Subcutaneous abdominal adipose tissue (tissue), 5 donors: ENCODE measurements at regions not wholly inside any gene's neighbourhood (a gene's known extent, or its start where the extent isn't known, plus 50 kb on each side); places are given as distances from the start of the nearest gene placed in this dataset.

ENCODE experiments used
- H3K27ac ChIP-seq: one replicate; pipeline ENCODE4 v1.7.0; 2013; ENCODE audit warnings: low read depth, mild to moderate bottlenecking, inconsistent platforms, low read length, moderate library complexity
- H3K27me3 ChIP-seq, 5 donors: one replicate each; pipeline ENCODE4 v1.7.0; 2013; ENCODE audit warnings: low read length in 5 of 5, inconsistent platforms in 1 of 5; ENCODE audit not compliant: control insufficient read depth in 5 of 5, insufficient read depth in 4 of 5
- H3K36me3 ChIP-seq, 5 donors: one replicate each; pipeline ENCODE4 v1.7.0; 2013; ENCODE audit warnings: low read length in 5 of 5; ENCODE audit not compliant: control insufficient read depth in 5 of 5, insufficient read depth in 5 of 5
- H3K4me1 ChIP-seq, 5 donors: one replicate each; pipeline ENCODE4 v1.7.0; 2013; ENCODE audit warnings: low read length in 5 of 5, mild to moderate bottlenecking in 3 of 5, moderate library complexity in 1 of 5; ENCODE audit not compliant: control insufficient read depth in 5 of 5, insufficient read depth in 5 of 5
- H3K4me3 ChIP-seq, 5 donors: one replicate each; pipeline ENCODE4 v1.7.0; 2013; ENCODE audit warnings: low read length in 5 of 5, low read depth in 1 of 5
- H3K9ac ChIP-seq, 5 donors: one replicate each; pipeline ENCODE4 v1.7.0; 2013; ENCODE audit warnings: low read length in 5 of 5, mild to moderate bottlenecking in 4 of 5, moderate library complexity in 3 of 5
- H3K9me3 ChIP-seq, 5 donors: one replicate each; pipeline ENCODE4 v1.7.0; 2013; ENCODE audit warnings: low read length in 5 of 5; ENCODE audit not compliant: control insufficient read depth in 5 of 5
- donor health status: healthy.
- donor health status: healthy.
- donor health status: healthy.
- donor health status: healthy.
- donor health status: healthy.

DNA sequence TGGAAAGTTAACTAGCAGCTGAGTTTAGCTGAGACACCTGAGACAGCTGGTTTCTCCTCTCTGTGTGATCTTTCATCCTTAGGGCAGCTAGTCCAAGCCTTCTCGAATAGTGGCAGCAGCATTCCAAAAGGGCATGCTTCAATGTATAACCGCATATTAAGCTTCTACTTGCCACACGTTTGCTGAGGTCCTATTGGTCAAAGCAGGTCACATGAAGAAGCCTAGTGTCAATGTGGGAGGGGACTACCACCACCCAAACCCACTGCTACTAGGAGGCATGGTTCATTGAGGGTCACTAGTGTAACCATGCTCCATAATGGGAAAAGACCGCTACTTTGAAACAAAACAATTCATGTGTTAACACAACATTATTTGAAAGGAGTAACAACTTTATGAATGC is 314.9 kb upstream of the SMIM31 start:
- H3K4me1 ChIP-seq, result no peaks in the 10 kb centered on the region
- H3K9me3 ChIP-seq, result no peaks in the 10 kb centered on the region
- no peak overlapping the region for H3K27ac ChIP-seq
- H3K4me3 ChIP-seq, result no peak overlapping the region
- H3K9ac ChIP-seq, result no peak overlapping the region
- H3K27me3 ChIP-seq, result no peaks in the 10 kb centered on the region
- no peaks in the 10 kb centered on the region for H3K36me3 ChIP-seq

DNA sequence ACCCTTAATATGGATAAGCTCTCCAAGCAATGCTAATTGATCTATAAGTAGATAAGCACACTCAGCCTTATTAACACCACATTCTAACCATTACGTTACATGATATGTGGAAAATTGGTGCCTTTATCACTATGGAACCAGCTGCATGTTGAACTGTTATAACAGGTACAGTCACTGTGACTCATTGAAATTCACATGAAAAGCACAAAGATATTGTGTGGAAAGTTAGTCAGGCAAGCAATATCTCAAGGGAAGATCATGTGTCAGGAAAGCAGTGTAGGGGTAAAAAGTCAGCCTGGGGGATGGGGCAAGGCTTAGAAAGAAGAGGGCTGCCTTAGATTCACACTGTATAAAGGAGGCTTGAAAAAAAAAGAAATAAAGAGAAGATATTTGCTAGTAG is 313.7 kb upstream of the SMIM31 start:
- Histone ChIP-seq H3K36me3 (no peaks in the 10 kb centered on the region), H3K4me1 (no peaks in the 10 kb centered on the region), H3K27me3 (no peaks in the 10 kb centered on the region), H3K27ac (no peak overlapping the region), H3K9ac (no peak overlapping the region), H3K9me3 (no peaks in the 10 kb centered on the region), H3K4me3 (no peak overlapping the region)

DNA sequence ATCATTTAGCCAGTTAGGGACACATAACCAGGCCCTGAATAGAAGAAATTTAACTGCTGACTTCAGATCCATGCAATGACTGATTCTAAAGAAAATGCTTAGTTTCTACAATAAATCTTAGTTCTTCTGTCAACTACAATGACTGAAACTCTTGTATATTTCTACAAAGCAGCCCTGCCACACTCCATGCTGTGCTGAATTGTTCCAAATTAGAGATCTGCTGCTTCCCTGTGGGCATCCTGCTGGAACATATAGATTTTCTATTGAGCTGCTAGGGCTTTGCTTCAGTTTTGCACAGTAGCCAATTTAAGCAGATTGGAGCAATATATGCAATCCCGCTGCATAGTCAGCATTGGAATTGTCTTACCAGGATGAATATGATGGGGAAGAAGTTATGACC is 312.8 kb upstream of the SMIM31 start:
- H3K27me3 ChIP-seq, result no peaks in the 10 kb centered on the region
- no peak overlapping the region for H3K4me3 ChIP-seq
- H3K4me1 ChIP-seq, result no peaks in the 10 kb centered on the region
- no peaks in the 10 kb centered on the region for H3K36me3 ChIP-seq
- no peak overlapping the region for H3K27ac ChIP-seq
- H3K9ac ChIP-seq, result no peak overlapping the region
- no peaks in the 10 kb centered on the region for H3K9me3 ChIP-seq

DNA sequence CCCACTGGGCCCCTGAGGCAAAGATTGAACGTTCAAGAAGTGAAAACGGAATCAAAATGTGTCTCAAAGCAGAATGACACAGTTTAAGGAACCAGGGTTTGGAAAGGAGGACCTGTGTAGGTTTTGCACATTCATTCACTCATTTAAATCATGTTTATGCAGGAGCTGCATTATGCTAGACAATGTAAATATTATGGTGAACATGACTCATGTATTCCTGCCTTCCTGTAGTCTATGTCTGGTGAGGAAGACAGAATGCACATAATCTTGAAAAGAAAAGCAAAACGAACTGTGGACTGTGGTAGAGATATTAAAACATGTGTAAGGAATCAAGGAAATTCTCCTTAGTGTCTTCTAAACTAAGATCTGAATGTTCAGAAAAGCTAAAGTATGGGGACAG is 311.8 kb upstream of the SMIM31 start:
- H3K9ac ChIP-seq, result no peak overlapping the region
- H3K4me1 ChIP-seq, result no peaks in the 10 kb centered on the region
- H3K27me3 ChIP-seq, result no peaks in the 10 kb centered on the region
- H3K27ac ChIP-seq, result no peak overlapping the region
- no peaks in the 10 kb centered on the region for H3K9me3 ChIP-seq
- no peaks in the 10 kb centered on the region for H3K36me3 ChIP-seq
- no peak overlapping the region for H3K4me3 ChIP-seq

DNA sequence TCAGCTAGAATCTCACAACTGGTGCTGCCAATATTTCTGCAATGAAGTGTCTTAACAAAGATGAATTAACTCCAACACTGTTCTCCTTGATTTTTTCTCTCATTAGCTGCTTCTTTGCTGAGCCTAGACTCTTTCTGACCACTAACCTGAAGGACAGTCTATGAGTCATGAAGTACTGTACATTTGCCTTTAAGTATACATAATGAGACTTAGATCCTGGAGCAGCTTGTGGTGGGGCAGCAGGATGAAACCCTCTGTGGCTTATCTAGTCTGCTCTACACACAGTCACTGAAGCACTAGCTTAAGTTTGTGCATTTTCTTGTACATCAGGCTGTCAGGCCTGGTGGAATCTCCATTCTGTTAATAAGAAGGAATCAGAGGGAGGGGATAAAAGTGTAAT is 307.4 kb upstream of the SMIM31 start:
- Histone ChIP-seq H3K9ac (no peak overlapping the region), H3K27me3 (no peaks in the 10 kb centered on the region), H3K36me3 (no peaks in the 10 kb centered on the region), H3K9me3 (peaks cover 0 to 2% (median 0%) of the 10 kb centered on the region in 5 donors), H3K4me1 (no peaks in the 10 kb centered on the region), H3K4me3 (no peak overlapping the region), H3K27ac (no peak overlapping the region)

DNA sequence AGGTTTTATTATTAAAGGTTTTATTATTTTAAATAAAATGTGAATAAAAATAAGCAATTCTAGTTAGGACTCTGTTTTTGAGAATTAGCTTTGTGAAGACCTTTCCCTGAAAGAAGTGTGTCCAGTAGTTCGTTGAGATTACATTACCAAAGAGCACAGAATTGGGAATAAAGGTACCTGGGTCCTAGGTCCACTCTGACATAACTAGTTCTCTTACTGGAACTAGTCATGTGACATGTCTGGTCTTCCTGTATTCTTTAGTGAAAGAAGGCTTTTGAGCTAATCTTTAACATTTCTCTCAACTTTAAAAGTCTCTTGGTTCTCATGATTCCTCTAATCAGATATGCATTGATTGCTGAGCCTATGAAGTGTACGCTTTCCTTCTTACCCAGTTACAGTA is 292.0 kb upstream of the SMIM31 start:
- no peaks in the 10 kb centered on the region for H3K27me3 ChIP-seq
- H3K36me3 ChIP-seq, result no peaks in the 10 kb centered on the region
- H3K9ac ChIP-seq, result no peak overlapping the region
- peaks cover 0 to 2% (median 0%) of the 10 kb centered on the region in 5 donors for H3K9me3 ChIP-seq
- H3K27ac ChIP-seq, result no peak overlapping the region
- no peak overlapping the region for H3K4me3 ChIP-seq
- no peaks in the 10 kb centered on the region for H3K4me1 ChIP-seq

DNA sequence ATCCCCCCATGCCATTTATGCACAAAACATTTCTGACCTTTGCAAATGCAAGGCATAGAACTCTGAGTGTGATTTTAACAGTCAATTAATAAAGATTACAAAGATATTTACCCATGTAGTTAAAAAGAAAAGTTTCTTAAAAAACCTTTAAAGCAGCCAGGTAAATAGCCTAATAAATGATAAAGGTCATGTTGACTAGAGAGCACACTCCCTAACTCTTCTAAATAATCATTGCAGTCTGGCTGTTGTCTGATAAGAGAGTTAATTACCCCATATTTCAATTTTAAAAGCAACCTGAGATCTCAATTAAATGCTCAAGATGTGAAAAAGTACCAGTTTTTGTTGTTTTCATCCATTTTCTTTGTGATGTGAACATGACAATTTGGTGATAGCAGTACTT is 291.5 kb upstream of the SMIM31 start:
- Histone ChIP-seq H3K36me3 (no peaks in the 10 kb centered on the region), H3K4me3 (no peak overlapping the region), H3K9ac (no peak overlapping the region), H3K27me3 (no peaks in the 10 kb centered on the region), H3K9me3 (peaks cover 0 to 2% (median 0%) of the 10 kb centered on the region in 5 donors), H3K4me1 (no peaks in the 10 kb centered on the region), H3K27ac (no peak overlapping the region)

DNA sequence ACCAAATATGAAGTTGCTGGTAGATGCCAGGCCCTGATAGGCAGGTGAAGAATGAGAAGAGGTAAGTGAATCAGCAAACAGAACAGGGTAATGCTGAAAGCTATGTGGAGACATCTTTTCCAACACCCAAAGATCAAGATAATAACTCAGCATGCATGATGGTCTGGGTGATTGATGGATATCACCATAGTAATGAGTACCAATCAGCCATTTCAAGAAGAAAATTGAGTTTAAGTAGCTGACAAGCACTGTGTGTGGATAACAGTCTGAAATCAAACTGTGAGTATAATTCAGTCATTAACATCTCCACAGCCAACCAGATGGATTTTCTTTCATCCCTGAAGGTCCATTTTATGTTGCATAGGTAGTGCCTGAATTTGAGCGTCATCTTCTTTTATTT is 289.6 kb upstream of the SMIM31 start:
- Histone ChIP-seq H3K4me3 (no peak overlapping the region), H3K4me1 (no peaks in the 10 kb centered on the region), H3K27ac (no peak overlapping the region), H3K27me3 (no peaks in the 10 kb centered on the region), H3K9me3 (peaks cover 0 to 2% (median 0%) of the 10 kb centered on the region in 5 donors), H3K36me3 (no peaks in the 10 kb centered on the region), H3K9ac (no peak overlapping the region)

DNA sequence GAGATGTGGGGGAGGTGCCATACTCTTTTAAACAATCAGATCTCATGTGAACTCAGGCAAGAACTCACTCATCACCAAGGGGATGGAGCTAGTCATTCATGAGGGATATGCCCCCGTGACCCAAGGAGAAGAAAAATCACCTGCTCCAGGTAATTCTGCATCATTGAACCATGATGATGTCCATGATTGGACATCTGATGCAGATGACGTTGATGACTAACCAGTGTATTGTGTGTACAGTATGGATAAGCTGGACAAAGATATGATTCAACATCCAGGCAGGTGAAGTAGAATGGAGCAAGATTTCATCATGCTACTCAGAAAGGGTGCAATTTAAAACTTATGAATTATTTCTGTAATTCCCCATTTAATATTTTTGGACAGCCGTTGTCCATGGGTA is 286.4 kb upstream of the SMIM31 start:
- no peaks in the 10 kb centered on the region for H3K4me1 ChIP-seq
- no peak overlapping the region for H3K27ac ChIP-seq
- H3K9ac ChIP-seq, result no peak overlapping the region
- H3K36me3 ChIP-seq, result no peaks in the 10 kb centered on the region
- no peaks in the 10 kb centered on the region for H3K9me3 ChIP-seq
- H3K4me3 ChIP-seq, result no peak overlapping the region
- no peaks in the 10 kb centered on the region for H3K27me3 ChIP-seq

DNA sequence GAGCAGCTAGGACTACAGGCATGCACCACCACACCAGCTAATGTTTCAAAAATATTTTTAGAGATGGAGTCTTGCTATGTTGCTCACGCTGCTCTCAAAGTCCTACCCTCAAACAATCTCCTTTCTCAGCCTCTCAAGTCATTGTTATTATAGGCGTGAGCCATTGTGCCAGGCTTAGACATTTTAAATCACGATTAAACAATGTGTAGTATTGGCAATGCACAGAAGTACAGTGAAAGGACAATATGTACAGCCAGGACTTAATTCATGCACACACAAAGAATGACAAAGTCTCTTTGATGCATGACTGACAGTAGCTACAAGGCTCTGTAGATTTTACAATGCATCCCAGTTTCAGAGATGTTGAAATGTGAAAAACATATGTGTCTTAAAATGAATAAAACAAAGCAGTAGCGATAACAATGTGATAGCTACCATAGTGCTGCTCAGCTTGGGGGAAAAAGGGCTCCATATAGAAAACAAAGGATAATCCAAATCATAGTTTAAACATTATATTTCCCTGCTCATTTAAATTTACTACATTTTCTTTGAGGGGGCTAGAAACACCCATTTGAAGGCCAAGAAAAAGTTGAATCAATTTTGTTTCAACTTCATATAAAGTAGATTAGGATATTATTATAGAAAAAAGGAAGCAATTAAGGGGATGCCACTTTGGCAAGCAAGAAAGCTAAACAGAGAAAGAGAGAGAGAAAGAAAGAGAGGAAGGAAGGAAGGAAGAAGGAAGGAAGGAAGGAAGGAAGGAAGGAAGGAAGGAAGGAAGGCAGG is 272.4 kb upstream of the SMIM31 start:
- no peaks in the 10 kb centered on the region for H3K27me3 ChIP-seq
- no peaks in the 10 kb centered on the region for H3K4me1 ChIP-seq
- H3K9me3 ChIP-seq, result peaks cover 0 to 5% (median 0%) of the 10 kb centered on the region in 5 donors
- no peak overlapping the region for H3K27ac ChIP-seq
- no peak overlapping the region for H3K9ac ChIP-seq
- no peaks in the 10 kb centered on the region for H3K36me3 ChIP-seq
- H3K4me3 ChIP-seq, result no peak overlapping the region

DNA sequence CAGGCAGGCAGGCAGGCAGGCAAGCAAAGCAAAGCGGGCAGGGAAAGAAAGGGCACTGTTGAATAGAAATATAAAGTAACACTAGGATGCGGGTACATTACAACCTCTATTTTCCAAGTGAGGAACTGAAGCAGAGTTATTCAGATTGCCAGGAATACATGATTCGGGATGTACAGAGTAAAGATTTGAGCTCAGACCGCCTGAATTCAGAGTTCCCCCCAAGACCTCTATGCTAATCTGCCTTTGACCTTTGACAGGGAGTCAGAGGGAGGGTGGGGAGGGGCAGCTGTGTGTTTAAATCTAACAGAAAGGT is 271.9 kb upstream of the SMIM31 start:
- no peak overlapping the region for H3K9ac ChIP-seq
- H3K27me3 ChIP-seq, result no peaks in the 10 kb centered on the region
- H3K9me3 ChIP-seq, result peaks cover 0 to 5% (median 0%) of the 10 kb centered on the region in 5 donors
- no peak overlapping the region for H3K27ac ChIP-seq
- no peaks in the 10 kb centered on the region for H3K36me3 ChIP-seq
- H3K4me3 ChIP-seq, result no peak overlapping the region
- H3K4me1 ChIP-seq, result no peaks in the 10 kb centered on the region
